Activated naive CD4-positive, alpha-beta T cell treated with Interleukin-2 at 50 U/mL for 16 hours (primary cell): ENCODE measurements at regions not wholly inside any gene's neighbourhood (a gene's known extent, or its start where the extent isn't known, plus 50 kb on each side); places are given as distances from the start of the nearest gene placed in this dataset.
"Not testable (repeated sequence)": the region's sequence is repeated elsewhere in the genome, so short reads cannot be mapped to it uniquely, and the experiment has no call there.

Experiments used
- DNase-seq: peaks from one replicate; pipeline ENCODE4 v3.0.0-alpha.2; 2020

- no peak for DNase-seq
Observed at GRCh38 chr4:13763707-13764106, 136.2 kb upstream of the BOD1L1 start.

DNA sequence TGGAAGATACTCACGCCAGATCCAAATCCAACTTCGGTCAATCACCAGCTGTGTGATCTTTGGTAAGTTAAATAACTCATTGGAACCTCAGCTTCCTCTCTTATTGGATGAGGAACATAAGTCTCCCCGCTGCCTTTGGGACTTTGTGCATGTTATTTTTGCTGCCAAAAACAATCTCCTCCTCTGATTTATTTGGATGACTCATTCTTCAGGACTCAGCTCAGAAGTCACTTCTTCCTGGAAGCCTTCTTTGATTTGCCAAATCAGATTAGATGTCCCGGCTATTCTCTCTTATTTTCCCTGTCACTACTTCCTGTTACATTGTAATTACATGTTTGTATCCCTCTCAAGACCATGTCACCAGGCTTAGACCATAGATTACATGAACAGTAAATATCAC is 138.0 kb upstream of the BOD1L1 start:
- no peak for DNase-seq

DNA sequence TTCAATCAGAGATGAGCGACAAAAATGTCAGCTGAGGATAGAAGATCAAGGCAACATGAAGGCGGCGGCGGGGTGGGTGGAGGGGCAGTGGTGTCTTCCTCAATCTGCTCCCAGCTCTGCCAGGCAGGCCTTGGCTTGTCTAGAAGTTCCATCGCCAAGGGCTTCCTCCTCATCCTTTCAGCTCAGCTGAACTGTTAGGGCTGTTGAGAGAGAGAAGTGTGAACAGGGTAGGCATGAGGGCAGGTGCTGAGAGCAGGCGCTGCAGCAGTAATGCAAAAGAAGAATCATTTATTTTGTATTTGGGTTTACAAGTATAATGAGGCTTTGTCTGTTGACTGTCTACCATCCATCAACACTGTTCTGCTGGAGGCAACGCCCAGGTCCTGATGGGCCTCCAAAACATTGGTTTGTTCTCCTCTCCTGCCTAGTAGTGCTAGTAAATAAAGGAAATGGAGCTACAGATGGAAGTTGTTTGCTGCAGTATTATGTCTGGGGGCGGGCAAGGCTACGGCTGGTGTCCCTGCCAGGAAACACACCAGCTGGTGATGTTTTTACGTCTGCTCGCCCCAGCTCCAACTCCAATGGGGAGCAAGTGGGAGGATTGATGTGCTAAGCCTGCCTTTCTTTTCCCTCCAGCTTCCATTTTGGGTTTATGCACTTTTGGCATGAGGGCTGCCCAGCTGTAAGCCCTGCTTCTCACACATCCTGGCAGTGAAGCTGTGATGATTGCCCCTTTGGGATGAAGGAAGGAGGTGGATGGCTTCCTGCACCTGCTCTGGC is 139.4 kb upstream of the BOD1L1 start:
- no peak for DNase-seq

- DNase-seq = no peak
Observed at GRCh38 chr4:13777341-13777740, 149.8 kb upstream of the BOD1L1 start.

GRCh38 chr4:13778367-13778766 is 150.8 kb upstream of the BOD1L1 start:
- no peak for DNase-seq

GRCh38 chr4:13782231-13782630 is 154.7 kb upstream of the BOD1L1 start:
- DNase-seq = no peak

- no peak for DNase-seq
Observed at GRCh38 chr4:13783800-13784411, 156.4 kb upstream of the BOD1L1 start.

DNA sequence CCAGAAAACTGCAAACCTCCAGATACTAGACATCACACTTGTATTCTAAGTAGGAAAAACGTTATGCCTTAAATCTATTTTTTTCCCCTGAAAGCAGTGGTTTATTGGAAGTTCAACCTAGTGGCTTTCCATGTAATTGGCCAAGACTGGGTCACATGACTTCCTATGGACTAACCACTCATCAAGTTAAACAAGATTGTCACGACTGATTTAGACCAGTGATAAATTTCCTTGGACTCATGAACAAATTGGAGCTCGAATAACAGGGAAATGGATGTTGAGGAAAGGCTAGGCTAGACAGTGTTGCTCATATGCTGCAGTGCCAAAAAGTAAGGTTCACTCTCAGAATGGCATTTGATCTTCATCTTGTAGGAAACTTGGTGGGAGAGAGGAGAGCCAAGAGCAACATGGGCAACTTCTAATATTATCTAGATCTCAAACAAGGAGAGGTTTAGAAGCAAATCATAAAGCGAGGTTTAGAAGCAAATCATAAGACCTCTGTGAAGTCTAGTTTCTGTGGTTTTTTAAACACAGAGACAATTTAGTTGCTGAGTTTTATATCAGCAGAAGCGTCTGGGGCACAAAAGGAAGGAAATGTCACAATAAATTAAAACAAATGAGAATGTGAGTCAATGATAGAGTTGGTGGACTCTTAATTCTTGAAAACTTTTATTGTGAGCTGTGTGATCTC is 165.6 kb upstream of the BOD1L1 start:
- no peak for DNase-seq

GRCh38 chr4:13794819-13795565 is 167.5 kb upstream of the BOD1L1 start:
- no peak for DNase-seq

GRCh38 chr4:13797061-13797460 is 169.5 kb upstream of the BOD1L1 start:
- no peak for DNase-seq

DNA sequence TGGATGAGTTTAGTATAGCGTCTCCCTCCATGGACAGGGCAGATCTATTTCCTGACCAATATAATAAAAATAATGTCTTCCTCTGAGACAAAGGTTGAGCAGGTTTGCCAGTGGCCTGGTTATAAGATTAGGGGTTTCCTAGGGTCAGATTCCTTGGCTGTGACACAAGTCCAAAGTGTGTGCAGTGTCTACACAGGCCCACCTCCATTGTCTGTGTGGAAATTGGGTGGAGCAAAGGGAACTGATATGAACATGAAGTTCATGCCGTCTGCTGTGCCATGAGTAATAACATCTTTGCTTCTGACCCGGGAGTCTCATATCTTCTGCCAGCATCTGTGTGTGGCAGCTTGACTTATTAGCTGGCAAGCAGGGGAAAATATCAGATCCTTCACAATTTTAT is 187.7 kb upstream of the BOD1L1 start:
- DNase-seq = no peak

DNA sequence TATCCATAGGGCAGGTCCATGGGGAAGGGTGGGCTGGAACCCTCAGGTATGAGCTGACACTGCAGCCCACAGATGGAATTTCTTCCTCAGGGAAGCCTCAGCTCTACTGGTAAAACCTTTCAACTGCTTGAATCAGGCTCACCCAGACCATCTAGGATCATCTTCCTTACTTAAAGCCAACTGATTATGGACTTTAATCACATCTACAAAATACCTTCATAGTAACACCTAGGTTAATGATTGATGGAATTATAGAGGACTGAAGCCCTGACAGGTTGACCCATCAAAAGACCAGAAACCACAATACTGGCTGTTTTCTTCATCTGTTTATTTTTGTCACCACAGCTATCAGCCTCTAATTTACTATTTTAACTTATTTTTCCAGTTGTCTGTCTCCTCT is 188.9 kb upstream of the BOD1L1 start:
- no peak for DNase-seq

GRCh38 chr4:13821522-13821921 is 194.0 kb upstream of the BOD1L1 start:
- DNase-seq = no peak

- DNase-seq = not testable (repeated sequence)
Observed at GRCh38 chr4:13825822-13826221, 198.3 kb upstream of the BOD1L1 start.

DNA sequence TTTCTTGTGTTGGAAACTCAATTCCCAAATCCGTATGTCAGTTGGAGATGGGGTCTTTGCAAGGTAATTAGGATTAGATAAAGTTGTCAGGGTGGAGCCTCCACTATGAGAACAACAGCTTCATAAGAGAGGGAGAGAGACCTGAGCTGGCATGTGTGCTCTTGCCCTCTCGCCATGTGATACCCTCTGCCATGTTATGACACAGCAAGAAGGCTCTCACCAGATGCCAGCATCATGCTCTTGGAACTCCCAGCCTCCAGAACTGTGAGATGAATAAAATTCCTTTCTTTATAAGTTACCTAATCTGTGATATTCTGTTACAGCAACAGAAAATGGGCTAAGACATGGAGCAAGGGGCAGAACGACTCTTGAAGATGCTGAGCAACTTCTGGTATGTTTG is 201.9 kb upstream of the BOD1L1 start:
- no peak for DNase-seq

- no peak for DNase-seq
Observed at GRCh38 chr4:13830449-13830848, 202.9 kb upstream of the BOD1L1 start.

GRCh38 chr4:13833171-13833804 is 205.8 kb upstream of the BOD1L1 start:
- DNase-seq = no peak

DNA sequence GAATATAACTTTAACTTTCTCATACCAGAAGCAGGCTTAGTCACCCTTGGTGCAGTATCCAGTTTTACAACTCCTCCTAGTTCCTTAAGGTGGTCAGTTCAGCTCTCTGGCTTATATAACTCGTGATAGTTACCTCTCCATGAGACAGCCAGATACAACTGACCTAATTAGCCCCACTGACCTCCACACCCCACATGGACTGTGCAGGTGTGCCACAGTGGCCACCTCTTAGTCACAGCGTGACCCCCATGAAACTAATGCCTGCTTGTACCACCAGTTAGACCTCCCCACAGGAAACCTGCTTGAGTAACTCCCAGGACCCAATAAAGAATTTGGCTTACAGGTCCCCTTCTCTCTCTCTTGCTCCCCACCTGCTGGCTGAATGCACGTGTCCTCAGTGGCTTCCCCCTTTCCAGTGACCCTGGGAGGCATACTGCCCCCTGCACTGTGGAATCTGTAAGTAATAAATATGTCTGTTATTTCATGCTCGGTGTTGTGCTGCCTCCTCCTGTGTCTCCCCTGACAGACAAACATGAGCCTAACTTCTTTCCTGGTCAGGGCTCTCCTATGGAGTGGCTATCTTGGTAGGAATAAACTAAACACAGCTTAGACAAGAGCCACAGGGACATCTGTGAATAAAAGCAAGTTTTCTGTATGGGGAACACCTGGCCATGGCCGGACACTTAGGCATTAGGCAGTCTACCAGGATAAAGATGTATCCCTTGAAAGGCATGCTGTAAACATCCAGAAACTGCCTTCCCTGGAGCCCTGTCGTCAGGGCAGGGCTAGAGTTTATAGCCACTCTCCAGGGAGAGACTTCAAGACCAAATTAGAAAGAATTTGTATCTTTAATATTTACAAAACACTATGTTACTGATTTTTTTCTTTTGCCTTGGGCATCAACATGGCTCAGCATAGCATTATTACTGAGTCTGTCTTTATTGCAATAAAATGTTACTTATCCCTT is 209.7 kb upstream of the BOD1L1 start:
- no peak for DNase-seq

- DNase-seq = no peak
Observed at GRCh38 chr4:13840502-13841190, 213.1 kb upstream of the BOD1L1 start.

DNA sequence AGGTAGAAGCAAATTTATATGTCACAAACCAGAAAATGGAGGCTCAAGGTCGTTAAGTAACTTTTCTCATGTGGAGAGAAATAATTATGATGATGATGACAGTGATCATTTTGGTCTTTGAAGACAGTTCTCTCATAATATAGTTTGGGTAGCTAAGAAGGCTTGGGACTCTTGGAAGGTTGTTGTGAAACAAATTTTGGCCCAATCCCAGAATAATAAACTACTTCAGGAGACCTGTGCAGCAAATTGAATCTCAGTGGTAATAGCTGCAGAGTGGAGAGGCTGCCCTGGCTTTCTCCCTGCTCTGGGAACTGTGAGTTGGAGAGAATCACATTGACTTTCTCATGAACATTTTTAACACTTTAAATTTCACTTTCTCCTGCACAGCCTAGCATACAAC is 217.2 kb upstream of the BOD1L1 start:
- no peak for DNase-seq

- no peak for DNase-seq
Observed at GRCh38 chr4:13849778-13850177, 222.3 kb upstream of the BOD1L1 start.
